ENCODE measurements at regions not wholly inside any gene's neighbourhood (a gene's known extent, or its start where the extent isn't known, plus 50 kb on each side); places are given as distances from the start of the nearest gene placed in this dataset.
A peak's percentile ranks its signal among the peaks of the same experiment; 100 is the strongest.

DNA sequence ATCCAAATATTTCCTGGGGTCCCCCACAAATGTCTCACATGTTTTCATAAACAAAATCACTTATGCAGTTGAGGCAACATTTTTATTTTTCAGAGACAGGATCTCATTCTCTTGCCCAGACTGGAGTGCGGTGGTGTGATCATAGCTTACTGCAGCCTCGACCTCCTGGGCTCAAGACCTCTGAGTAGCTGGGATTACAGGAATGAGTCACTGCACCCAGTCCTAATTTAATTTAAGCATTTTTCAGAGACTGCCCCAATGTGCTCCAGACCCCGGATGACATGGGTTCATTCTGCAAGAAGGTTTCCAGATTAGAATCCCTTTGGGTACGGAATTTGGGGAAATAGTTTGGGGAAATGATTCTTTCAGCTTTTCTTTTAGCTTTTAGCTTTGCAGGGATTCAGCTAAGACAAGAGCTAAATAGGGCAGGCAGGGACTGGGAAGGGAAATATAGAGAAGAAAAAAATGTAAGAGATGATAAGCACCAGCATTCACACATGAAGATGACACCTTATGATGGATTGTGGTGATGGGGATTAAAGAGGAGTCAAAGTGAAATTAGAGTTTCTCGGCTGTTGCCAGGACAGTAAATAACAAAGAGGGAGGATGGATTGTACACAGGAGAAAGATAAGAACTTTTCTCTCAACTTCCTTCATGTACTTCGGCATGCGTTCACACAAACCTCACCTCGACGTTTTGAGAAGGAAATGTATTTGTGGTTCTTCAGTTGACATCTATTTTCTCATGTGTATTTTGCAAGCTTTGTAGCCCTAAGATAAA is 169.4 kb upstream of the TAB2 start:
- Histone ChIP-seq H3K4me3 (no peak overlapping the region), H3K9me3 (peaks cover 0 to under 1% (median 0%) of the 10 kb centered on the region in 12 donors), H3K36me3 (no peaks in the 10 kb centered on the region), H3K27ac (peak overlapping the region in 1 of 12 donors; percentile 32), H3K27me3 (no peaks in the 10 kb centered on the region), H3K4me1 (peaks cover 0 to 10% (median 0%) of the 10 kb centered on the region in 12 donors)
- no peak for ATAC-seq
- DNase-seq, result no peak
- WGBS, 4 donors, result 60 to 69% (median 64%) methylated on average over 9 of the region's 9 CpGs
- intact Hi-C loops (cut with DNase I), result no loop called here
- TF ChIP-seq, protein P1, sequence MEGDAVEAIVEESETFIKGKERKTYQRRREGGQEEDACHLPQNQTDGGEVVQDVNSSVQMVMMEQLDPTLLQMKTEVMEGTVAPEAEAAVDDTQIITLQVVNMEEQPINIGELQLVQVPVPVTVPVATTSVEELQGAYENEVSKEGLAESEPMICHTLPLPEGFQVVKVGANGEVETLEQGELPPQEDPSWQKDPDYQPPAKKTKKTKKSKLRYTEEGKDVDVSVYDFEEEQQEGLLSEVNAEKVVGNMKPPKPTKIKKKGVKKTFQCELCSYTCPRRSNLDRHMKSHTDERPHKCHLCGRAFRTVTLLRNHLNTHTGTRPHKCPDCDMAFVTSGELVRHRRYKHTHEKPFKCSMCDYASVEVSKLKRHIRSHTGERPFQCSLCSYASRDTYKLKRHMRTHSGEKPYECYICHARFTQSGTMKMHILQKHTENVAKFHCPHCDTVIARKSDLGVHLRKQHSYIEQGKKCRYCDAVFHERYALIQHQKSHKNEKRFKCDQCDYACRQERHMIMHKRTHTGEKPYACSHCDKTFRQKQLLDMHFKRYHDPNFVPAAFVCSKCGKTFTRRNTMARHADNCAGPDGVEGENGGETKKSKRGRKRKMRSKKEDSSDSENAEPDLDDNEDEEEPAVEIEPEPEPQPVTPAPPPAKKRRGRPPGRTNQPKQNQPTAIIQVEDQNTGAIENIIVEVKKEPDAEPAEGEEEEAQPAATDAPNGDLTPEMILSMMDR (IDR thresholded peaks at IDR 0.05), result no peak
- TF ChIP-seq POLR2A (IDR thresholded peaks at IDR 0.05), result no peak

DNA sequence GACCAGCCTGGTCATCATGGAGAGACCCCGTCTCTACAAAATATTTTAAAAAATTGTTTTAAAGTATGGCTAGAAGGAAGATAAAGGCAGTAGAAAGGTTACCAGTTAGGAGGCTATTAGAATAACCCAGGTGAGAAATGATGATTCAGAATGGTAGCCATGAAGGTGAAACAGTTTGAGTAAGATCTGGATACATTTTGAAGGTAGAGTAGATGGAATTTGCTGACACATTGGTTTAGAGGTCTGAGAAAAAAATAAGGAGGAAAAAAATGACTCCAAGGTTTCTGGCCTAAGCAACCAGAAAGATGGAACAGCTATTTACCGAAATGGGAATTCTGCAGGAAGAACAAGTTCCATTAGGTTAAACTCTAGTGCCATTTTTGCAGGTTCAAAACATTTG is 167.9 kb upstream of the TAB2 start:
- intact Hi-C loops (cut with DNase I), result no loop called here
- peaks cover 0 to 25% (median 0%) of the 10 kb centered on the region in 12 donors for H3K4me1 ChIP-seq
- no peaks in the 10 kb centered on the region for H3K27me3 ChIP-seq
- DNase-seq, result no peak
- H3K4me3 ChIP-seq, result no peak overlapping the region
- H3K27ac ChIP-seq, result no peak overlapping the region
- no peak for TF ChIP-seq POLR2A (IDR thresholded peaks at IDR 0.05)
- ATAC-seq, result no peak
- H3K9me3 ChIP-seq, result no peaks in the 10 kb centered on the region
- 93 to 99% (median 97%) methylated on average over 2 of the region's 2 CpGs for WGBS, 4 donors
- no peaks in the 10 kb centered on the region for H3K36me3 ChIP-seq

DNA sequence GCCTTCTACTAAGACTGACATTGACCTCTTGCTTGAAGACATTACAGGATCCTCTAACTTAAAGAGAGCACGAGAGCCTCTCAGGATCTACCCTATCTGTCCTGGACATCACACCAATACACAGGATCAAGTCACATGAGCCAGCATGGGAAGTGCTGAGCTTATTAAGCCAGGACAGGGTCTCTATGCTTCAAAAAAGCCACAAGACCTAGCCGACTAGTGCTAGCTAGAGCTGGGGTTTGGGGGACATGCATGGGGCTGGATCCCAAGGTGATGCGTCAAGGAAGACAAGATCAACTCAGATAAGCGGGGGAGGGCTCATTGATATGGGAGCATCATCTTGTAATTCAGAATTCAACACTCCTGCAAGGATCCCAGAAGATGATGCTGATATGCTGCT is 167.2 kb upstream of the TAB2 start:
- Histone ChIP-seq H3K27ac (no peak overlapping the region), H3K36me3 (no peaks in the 10 kb centered on the region), H3K4me1 (peaks cover 0 to 26% (median 0%) of the 10 kb centered on the region in 12 donors), H3K27me3 (no peaks in the 10 kb centered on the region), H3K9me3 (no peaks in the 10 kb centered on the region), H3K4me3 (no peak overlapping the region)
- 79 to 91% (median 89%) methylated on average over 4 of the region's 4 CpGs for WGBS, 4 donors
- intact Hi-C loops (cut with DNase I), result no loop called here
- ATAC-seq (no peak), DNase-seq (no peak)
- no peak for TF ChIP-seq POLR2A (IDR thresholded peaks at IDR 0.05)
- TF ChIP-seq, protein P1 (IDR thresholded peaks at IDR 0.05), result no peak

DNA sequence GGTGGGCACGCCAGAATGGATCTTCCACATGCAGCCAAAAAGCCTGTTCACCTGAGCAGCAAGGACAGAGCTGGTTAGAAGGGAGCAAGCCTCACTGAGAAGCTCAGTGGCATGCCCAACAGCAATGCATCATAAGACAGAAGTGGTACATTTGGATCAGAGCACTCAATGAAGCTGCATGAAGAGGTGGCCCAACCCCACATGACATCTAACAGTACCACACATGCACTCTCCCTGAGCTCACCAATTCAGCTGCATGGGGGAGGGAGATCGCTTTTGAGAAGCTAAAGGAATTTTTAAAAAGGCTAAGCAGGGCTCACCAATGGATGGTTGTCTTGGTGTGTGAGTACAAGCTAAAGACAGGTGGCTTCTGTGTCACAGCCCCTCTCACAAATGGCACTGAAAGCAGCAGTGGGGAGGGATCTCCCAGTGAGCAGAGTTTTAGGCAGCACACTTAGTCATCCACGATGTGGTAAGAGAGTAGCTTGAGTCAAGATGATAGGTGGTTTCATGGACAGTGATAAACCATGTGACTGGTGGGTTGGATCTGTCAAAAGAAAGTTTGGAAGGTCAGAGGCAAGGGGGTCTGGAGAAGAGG is 166.6 kb upstream of the TAB2 start:
- no peak overlapping the region for H3K4me3 ChIP-seq
- H3K27me3 ChIP-seq, result no peaks in the 10 kb centered on the region
- H3K9me3 ChIP-seq, result no peaks in the 10 kb centered on the region
- peaks cover 0 to 26% (median 0%) of the 10 kb centered on the region in 12 donors for H3K4me1 ChIP-seq
- intact Hi-C loops (cut with DNase I), result no loop called here
- no peaks in the 10 kb centered on the region for H3K36me3 ChIP-seq
- ATAC-seq (no peak), DNase-seq (no peak)
- TF ChIP-seq, protein P1 (IDR thresholded peaks at IDR 0.05), result no peak
- no peak for TF ChIP-seq POLR2A (IDR thresholded peaks at IDR 0.05)
- 88 to 96% (median 94%) methylated on average over 3 of the region's 3 CpGs for WGBS, 4 donors
- no peak overlapping the region for H3K27ac ChIP-seq
